Sigmoid colon (tissue), 4 donors: ENCODE measurements at regions not wholly inside any gene's neighbourhood (a gene's known extent, or its start where the extent isn't known, plus 50 kb on each side); places are given as distances from the start of the nearest gene placed in this dataset.

Experiments
- EP300 ChIP-seq, 4 donors: sonication (generic); formaldehyde crosslinking; IDR thresholded peaks; one replicate each; pipeline ENCODE4 v1.6.1; 2017; ENCODE audit warnings: antibody characterized with exemption in 4 of 4
- TF ChIP-seq, protein P1 (sequence below), 4 experiments: fragments of 450-650 bp in 3 of 4; fragments of 200-600 bp in 1 of 4; IDR thresholded peaks; one replicate each; pipeline ENCODE4 v1.5.1; 2016 to 2019; ENCODE audit warnings: antibody characterized with exemption in 4 of 4, mild to moderate bottlenecking in 3 of 4, moderate library complexity in 2 of 4

GRCh38 chr2:107168141-107168540, 282.2 kb upstream of the ST6GAL2 start:
- TF ChIP-seq, protein P1, sequence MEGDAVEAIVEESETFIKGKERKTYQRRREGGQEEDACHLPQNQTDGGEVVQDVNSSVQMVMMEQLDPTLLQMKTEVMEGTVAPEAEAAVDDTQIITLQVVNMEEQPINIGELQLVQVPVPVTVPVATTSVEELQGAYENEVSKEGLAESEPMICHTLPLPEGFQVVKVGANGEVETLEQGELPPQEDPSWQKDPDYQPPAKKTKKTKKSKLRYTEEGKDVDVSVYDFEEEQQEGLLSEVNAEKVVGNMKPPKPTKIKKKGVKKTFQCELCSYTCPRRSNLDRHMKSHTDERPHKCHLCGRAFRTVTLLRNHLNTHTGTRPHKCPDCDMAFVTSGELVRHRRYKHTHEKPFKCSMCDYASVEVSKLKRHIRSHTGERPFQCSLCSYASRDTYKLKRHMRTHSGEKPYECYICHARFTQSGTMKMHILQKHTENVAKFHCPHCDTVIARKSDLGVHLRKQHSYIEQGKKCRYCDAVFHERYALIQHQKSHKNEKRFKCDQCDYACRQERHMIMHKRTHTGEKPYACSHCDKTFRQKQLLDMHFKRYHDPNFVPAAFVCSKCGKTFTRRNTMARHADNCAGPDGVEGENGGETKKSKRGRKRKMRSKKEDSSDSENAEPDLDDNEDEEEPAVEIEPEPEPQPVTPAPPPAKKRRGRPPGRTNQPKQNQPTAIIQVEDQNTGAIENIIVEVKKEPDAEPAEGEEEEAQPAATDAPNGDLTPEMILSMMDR (IDR thresholded peaks at IDR 0.05) = no peak
- TF ChIP-seq EP300 (IDR thresholded peaks at IDR 0.05) = no peak
